NCI-H1092 treated with DMSO at 0.1 percent for 48 hours (cell line): ENCODE measurements at regions not wholly inside any gene's neighbourhood (a gene's known extent, or its start where the extent isn't known, plus 50 kb on each side); places are given as distances from the start of the nearest gene placed in this dataset.

Source experiments
- DNase-seq: peaks from one replicate; lab custom pipeline; 2025; lab: John Stamatoyannopoulos, UW

DNA sequence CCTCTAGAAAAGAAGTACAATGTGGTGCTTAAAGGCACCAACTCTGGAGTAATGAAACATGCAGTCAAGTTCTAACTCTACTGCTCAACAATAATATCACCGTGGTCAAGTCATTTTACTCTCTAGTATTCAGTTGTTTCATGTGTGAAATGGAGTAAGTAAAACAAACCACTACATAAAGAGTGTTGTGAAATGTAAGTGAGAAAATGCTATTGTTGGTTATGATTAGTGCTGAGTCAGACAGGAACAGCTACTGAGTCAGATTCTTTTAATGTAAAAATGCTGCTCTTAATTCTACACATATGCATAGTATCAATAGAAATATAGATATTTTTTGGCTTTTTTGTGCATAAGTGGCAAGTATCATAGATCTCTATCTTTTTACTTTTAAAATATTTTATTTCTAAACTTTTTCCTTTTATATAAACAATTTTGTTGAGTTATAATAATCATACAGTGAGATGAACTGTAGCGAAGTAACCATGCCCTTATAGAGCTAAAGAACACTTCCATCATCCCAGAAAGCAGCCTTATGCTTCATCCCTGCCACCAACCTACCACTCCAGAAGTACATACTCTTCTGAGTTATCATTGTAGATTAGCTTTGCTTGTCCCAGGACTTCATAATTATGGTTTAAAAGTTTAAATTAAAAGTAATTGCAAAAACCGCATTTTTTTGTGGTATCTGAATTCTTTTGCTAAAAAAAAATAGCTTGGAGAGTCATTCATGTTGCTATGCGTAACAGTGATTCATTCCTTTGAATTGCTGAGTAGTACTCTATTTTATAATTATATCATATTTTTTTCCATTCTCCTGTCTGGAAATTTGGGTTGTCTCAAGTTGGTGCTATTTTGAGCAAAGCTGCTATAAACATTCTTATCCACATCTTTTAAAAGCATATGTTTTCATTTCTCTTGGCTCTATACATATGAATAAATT lies 548.2 kb upstream of the CLINT1 start:
- no peak for DNase-seq

DNA sequence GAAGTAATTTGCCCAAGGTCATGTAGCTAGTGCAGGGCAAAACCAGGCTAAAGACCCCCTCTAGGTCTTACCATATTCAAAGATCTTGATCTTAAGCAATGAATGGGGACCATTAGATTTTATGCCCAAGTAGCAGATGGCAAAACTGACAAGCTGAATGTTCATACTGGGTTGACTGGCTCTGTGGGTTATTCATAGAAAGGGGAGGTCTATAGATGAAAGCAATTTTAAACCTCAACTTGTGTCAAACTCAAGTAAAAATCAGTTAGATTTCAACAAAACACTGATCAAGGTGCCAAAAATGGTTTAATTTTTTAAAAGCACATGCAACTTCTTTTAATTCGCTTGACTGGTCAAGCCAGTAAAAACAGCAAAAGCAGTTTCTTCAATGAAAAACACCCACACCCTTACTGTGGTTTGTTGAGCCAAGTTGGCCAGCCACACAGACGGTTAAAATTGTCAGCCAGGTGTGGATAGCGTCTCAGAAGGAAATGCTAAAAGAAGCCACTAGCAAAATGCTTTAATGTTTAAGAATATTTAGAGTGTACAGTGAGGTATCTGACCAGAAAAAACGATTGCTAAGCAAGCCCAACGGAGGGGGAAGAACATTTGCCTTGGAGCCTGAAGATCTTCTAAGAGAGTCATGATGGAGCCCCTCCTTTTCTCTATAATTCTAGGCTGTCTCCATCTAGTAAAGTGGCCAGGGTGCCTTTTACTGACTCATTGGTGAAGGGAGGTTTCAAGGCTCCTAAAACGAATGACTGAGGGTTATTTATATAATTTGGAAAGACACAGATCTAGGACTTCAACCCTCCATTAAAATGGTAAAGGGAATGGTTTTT lies 539.6 kb upstream of the CLINT1 start:
- DNase-seq = no peak

DNA sequence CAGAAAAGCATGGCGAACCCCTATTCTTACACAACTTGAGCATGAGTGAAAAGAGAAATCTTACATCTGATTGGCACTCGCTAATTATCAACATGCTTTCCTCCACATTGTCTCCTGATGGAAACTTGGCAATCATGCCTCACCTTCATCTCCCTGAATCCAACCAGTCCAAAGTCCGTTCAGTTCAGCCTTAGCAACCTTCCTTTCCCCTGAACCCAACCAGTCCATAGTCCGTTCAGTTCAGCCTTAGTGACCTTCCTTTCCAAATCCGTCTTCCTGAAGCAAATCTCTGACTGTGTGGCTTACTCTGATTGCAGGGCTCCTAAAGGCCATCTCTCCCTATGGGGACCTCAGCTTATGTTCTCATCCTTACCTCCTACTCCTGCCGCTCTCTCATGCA lies 538.3 kb upstream of the CLINT1 start:
- DNase-seq = no peak

DNA sequence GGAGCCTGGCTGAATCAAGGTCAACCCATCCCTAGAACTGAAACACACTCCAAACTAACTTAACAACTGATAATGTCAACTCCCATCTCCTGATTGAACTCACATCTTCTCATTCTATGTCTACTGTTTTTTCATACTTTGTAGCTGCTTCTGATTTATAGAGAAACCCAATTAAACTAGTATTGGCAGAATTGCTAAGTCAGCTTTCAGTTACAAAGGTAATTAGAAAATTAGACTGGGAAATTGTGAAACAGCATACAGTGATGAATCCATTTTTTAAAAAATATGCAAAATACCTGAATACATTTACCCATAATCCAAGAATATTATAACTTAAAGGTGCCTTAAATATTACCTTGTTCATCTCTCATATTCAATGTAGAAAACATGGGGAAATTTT lies 535.2 kb upstream of the CLINT1 start:
- DNase-seq = no peak

DNA sequence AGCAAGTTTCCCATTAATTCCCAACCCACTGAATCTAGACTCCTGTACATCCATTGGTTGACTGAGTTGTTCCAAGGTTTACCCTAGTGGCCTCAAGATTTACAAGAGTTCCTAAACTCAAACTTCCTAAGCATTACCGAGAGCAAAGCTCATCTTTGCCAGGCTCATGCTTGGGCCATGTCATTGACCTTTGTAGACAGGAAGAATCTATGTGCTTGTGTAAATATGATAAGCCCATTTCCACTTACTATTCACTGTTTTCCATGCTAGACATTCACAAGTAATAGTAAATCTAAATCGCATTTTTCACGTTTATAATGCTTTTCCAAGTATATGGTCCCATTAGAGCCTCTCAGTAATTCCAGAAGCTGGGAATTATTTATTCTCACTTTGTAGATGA lies 534.5 kb upstream of the CLINT1 start:
- no peak for DNase-seq

DNA sequence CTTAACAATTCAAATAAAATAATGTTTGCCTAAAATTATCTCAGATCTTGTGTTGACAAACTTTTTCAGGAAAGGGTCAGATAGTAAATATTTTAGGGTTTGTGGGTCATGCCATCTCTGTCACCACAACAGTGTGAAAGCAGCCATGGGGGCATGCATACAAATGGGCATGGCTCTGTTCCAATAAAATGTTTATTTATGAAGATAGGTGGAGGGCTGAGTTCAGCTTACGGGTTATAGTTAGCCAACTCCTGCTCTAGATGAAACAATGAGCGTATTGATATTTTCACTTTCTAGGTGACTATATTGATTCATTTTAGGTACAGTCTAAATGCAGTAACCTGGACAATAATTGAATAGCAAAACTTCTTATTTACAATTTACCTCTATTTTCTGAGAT lies 533.8 kb upstream of the CLINT1 start:
- no peak for DNase-seq

DNA sequence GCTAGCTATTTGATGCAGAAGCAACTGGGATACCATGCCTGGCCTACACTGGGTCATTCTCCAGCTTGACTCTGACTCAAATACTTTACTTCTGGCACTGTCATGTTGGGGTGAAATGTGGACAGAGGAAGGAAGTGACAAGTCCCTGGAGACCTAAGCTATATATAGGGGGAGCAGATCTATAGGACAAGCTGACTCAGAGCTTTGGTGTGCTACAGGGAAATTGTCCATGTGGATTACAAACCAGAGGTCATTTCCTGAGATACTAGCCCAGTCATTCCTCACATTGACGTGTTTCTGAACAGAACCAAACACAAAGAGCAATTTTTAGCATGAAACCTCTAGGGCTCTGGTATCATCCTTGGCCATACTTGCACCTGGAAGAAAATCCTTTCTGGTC lies 531.6 kb upstream of the CLINT1 start:
- no peak for DNase-seq

DNA sequence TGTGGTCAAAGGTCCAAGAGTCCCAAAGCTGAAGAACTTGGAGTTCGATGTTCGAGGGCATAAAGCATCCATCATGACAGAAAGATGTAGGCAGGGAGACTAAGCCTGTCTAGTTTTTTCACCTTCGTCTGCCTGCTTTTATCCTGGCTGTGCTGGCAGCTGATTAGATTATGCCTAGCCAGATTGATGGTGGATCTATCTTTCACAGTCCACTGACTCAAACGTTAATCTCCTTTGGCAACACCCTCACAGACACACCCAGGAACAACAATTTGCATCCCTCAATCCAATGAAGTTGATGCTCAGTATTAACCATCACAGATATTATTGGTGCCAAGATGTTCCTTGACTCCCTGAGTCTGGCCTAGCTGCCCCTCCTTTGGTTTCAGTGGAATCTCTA lies 530.8 kb upstream of the CLINT1 start:
- DNase-seq = no peak

DNA sequence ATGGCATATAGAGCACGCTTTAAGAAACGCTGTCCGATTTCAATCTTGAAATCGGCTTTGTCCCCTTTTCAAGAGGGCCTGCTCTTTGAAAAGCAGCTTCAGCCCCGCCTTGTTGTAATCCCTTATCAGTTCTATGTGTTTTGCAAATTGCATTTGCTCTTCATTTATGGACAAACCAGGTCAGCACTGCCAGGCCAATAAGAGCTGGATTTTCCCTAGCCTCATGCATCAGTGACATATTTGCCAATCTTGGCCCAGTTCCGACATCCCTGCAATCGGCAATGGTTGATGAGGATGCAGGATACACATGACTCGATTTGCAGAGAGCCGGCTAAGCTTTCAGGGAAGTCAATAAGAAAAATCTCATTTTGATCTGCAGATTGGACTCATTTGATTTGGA lies 529.1 kb upstream of the CLINT1 start:
- DNase-seq = no peak

DNA sequence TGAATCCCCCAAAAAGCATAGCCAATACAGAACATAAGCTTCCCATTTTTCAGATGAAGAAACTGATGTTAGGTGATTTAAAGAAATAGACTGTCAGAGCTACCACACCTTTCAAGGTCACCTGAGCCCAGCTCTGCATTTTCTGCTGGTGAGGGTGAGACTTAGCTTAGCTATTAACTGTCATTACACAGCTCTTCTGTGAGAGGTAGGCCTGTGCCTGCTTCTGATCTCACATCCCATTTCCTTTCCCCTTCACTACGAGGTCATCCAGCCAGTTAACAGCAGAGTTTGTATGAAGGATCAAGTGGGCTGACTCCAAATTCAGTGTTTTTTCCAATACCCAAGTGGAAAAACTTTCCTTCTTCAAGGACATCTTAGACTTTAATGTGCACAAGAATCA lies 528.6 kb upstream of the CLINT1 start:
- DNase-seq = no peak

DNA sequence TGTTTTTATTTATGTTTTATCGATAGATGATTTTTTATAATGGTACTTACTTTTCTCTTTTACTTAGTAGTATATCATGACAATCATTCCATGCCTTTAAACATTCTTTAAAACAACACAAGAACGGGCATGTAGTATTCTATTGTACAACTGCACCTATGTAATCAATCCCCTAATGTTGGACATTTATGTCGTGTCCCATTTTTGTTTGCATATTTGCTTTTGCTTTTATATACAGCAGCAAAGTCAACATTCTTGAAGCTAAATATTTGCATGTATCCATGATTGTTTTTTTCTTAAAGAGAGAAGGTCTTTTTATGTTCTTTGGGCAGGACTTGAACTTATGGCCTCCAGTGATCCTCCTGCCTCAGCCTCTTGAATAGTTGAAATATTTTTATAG lies 527.0 kb upstream of the CLINT1 start:
- no peak for DNase-seq

DNA sequence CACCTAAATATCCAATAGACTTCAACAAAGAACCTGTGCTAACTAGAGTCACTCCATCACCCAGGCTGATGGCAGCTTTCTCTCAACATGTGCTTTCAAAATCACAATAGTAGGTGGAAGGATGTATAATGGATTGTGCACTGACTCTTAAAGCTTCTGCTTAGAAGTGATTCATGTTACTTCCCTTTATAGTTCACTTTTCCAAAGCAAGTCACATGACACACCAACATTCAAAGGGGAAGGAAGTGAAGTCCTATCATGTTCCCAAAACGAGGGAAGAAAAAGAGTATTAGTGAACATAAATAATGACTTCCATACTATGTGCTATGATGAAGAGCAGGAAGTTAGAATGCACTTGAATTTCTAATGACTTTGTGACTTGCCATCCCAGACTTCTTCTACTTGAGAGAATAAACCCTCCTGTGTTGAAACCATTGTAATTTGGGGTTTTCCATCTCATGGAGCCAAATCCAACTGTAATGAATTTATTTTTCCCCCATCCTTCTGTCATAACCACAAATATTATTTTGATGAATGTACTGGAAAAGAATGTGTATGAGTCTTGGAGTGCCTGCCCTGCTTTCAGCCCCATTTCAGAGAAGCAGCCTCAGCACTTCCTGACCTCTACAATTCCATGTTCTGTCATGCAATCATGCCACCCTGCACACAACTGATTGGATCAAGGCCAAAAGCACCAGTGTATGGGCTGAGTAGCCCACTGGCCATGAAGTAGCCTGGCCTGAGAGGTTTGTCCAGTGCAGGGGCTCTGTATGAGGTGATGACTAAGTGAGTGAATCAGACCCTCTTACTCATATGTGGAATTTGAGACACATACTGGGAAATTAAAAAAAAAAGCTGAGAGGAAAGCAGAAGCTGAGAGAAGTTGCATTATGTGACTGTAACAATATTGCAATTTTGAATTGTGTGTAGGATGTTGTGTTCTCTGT lies 525.9 kb upstream of the CLINT1 start:
- no peak for DNase-seq

DNA sequence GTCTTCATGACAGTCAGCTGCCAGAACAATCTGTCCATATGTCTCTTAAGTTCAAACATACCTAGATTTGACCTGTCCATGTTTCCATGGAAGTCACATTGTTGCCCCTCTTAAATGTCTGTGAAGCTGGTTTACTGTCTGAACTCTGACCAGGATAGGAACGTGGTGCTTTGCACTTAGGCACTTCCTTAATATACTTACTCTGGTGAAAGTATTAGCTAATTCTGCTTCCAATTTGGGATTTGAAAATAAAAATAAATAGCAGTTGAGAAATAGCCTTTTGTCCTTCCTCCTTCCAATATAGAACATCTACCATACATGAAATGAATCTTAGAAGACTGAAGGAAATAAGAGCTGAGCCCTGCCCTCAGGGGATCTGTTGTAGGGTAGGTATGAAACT lies 524.5 kb upstream of the CLINT1 start:
- DNase-seq = no peak

DNA sequence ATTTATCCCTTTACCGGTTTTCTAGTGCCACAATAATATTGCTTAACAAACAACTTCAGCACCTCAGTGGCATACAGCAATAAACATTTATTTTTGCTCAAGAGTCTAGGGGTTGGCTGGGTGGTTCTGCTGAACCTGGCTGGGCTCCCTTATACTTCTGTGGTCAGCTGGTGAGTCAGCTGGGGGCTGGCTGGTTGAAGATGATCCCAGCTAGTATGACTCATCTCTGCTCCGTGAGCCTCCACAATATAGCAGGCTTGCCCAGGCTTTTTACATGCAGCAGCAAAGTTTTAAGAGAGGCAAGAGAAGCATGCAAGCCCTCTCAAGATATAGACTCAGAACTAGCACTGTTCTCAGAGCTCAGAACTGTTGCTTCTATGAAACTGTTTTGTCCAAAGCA lies 523.5 kb upstream of the CLINT1 start:
- DNase-seq = no peak

DNA sequence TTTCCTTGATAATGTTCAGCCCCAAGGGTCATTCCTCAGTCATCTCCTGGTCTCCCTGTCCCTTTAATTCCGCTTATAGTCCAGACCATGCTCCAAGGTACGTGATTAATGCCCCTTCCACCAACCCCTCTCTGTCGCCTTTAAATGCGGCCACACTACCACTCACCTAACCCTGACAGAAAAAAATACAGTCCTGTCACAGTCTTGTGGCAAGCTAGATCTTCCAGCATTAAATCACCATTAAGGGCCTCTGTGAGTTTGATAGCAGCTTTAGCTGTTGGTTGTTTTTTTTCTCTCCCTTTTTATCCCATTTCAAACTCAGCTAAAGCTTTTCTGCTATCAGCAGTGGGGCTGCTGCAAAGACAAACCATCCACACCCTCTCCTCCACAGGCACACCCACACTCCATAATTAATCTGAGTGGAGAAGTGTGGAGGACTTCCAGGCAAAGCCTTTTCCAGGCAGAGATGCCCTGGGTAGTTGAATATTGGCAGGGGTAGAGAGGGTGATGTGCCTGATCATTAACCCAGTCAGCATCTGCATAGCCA lies 522.7 kb upstream of the CLINT1 start:
- no peak for DNase-seq

DNA sequence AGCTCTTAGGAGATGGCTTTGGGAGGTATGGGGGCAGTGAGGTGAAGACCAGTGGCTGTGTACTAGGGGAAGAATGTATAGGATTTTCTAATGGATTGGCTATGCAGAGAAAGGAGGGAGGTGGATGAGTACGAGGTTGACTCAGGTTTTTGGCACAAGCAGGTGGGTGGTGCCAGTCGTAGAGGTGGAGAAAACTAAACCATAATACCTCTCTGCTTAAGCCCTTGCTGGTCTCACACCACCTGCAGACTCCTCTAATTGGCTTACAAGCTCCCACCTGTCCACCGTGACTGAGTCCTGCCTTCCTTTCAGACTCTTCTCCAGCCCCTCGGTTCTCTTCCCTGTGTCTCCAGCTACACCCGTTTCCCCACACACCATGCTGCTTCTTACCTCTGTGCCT lies 521.7 kb upstream of the CLINT1 start:
- no peak for DNase-seq

DNA sequence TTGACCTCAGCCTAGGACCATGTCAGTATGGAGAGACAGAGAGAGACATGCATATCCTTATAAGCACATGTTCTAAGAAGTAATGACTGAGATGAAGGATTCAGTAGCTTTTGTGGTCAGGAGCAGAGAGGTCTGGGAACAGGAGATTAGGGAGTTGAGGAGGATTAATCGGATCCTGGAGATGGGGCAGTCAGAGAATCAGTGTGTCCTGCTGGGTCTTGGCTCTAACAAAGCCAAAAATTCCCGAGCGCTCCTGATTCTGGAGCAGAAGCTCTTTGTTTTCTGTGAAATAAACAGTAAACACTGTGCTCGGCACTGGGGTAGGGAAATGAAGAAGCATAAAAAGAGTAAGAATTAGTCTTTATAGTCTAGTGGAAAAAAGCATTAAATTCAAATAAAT lies 520.0 kb upstream of the CLINT1 start:
- DNase-seq = no peak

DNA sequence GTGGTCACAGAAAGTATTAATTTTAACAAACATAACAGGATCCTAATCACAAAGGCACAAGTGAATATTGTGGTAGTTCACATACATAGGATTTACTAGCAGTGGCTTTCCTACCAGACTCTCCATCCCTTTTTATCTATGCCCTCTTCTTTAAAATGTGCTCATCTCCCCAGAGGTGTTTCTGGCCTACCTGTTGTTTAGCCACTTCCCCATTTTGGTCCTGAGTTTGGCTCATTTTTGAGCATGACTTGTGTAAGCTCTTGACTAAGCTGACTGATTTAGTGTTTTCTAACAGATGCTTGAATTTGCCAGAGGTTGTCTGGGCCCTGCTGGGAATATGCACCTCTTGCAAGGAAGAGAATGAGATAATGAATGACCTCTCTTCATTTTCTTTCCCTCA lies 517.7 kb upstream of the CLINT1 start:
- no peak for DNase-seq

DNA sequence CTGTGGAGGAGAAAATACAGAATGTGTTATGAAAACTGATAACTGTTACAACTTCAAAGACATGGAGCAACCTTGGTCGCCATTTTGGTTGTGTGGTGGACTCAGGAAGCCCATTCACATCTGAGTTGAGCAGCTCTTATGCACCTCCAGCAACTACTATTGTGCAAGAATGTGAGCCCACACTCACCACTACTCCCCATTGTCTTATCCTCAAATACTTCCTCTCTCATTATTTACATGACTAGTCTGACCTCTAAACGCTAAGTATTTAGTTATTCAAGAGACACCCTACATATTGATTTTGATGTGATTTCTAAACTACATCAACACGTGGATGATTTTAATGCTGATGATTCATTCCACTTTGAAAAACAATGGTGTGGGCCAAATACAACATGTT lies 516.6 kb upstream of the CLINT1 start:
- no peak for DNase-seq

DNA sequence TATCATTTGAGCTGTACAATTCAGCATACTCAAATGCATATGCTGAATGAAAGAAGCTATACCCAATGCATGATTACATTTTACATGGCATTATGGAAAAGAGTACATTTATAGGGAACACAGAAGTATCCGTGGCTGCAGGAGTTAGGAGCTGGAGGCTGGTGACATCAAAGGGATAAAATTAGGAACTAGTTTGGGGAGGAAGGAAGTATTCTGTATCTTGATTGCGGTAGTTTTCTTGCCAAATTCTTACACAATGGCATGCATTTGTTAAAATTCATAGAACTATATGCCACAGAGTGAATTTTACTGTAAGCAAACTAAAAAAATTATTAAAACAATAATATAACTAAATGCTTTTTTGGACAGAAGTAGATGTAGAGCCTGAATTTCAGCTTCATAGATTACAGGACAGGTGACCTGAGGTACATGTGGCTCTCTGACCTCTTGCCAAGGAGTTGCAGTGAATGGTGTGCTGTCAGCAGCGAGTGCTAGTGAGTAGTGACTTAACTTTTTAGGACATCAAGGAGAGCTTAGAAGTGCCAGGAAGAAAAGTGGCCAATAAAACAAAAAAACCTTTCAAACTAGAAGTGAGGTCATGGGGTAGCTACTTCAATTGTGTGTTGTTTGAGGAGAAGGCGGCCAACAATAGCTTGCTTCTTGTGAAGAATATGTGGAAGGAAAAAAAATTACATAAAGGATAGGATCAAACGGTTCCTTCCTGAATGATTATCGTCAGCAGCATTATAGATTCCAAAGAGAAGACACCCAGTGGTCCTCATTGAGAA lies 514.9 kb upstream of the CLINT1 start:
- DNase-seq = no peak

DNA sequence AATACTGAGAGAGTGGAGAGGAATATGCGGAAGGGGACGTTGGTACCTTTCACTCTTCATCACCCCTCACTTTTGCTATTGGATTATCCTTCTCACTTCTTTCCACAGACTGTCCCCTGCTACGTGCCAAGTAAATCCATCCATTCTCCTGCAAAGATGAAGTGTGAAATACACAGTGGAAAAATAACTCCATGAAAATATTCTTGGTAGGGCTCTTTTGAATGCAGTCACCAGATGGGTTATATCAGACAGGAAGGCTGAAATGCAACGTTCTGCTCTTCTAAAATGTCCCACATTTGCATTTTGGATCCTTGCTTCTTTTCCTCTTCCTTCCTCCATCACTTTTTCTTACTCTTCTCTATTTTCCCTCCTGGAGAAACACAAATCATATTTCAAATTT lies 510.3 kb upstream of the CLINT1 start:
- DNase-seq = no peak
